ENCODE measurements at regions not wholly inside any gene's neighbourhood (a gene's known extent, or its start where the extent isn't known, plus 50 kb on each side); places are given as distances from the start of the nearest gene placed in this dataset.

DNA sequence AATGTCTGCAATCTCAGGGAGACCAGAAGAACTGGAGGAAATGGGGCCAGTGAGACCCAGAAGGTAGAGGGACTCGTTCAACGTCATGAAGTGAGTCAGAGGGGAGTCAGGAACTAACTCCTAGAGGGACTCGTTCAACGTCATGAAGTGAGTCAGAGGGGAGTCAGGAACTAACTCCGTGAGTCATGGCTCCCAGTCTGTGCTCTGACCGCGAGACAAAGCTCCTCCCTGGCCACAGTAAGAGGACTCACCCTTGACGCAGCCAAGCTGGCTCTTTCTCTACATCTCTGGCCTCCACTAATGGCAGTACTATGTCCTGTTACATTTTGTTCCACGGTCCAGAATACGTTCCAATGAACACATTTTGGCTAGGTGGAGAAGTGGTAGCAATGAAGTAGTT, 902.5 kb downstream of the KCNJ2 start:
- no peak overlapping the region for H3K27ac Mint-ChIP-seq
- no peak overlapping the region for H3K4me3 Mint-ChIP-seq

DNA sequence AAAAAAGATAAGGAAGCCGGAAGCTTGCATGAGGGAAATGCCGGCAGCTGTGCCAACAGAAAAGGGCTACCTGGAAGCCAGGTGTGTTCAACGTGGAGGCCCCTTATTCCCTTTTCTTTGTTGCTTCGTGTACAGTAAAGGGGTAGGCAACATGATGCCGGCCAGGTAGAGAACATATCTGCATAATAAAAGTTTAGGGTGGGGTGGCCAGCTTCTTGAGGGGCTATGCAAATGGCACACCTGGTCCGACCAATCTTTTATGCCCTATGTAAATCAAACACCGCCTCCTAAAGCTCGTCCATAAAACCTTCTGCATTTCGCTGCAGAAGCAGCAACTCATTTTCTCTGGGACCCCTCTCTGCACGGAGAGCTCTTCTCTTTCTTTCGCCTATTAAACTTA, 911.6 kb downstream of the KCNJ2 start:
- H3K36me3 ChIP-seq (replicated peaks in 1 of 2; ENCODE audit: control extremely low read depth in 1 of 2, control insufficient read depth in 1 of 2, extremely low read depth in 1 of 2, insufficient read depth in 2 of 2, low read length in 1 of 2), result no peaks in the 10 kb centered on the region
- WGBS (ENCODE audit: insufficient coverage), result 91% methylated on average over 8 of the region's 11 CpGs
- no peaks in the 10 kb centered on the region for H3K27me3 Mint-ChIP-seq
- no peak overlapping the region for H2AFZ ChIP-seq (ENCODE audit: insufficient read depth, low read depth, low read length, poor library complexity, severe bottlenecking)
- H3K4me2 ChIP-seq (replicated peaks; ENCODE audit: low read depth, low read length, poor library complexity, severe bottlenecking), result no peak overlapping the region
- TF ChIP-seq, protein P1, sequence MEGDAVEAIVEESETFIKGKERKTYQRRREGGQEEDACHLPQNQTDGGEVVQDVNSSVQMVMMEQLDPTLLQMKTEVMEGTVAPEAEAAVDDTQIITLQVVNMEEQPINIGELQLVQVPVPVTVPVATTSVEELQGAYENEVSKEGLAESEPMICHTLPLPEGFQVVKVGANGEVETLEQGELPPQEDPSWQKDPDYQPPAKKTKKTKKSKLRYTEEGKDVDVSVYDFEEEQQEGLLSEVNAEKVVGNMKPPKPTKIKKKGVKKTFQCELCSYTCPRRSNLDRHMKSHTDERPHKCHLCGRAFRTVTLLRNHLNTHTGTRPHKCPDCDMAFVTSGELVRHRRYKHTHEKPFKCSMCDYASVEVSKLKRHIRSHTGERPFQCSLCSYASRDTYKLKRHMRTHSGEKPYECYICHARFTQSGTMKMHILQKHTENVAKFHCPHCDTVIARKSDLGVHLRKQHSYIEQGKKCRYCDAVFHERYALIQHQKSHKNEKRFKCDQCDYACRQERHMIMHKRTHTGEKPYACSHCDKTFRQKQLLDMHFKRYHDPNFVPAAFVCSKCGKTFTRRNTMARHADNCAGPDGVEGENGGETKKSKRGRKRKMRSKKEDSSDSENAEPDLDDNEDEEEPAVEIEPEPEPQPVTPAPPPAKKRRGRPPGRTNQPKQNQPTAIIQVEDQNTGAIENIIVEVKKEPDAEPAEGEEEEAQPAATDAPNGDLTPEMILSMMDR (IDR thresholded peaks at IDR 0.05), result no peak
- TF ChIP-seq EZH2 (IDR thresholded peaks at IDR 0.05; ENCODE audit: borderline replicate concordance, insufficient read depth, low read depth, low read length, poor library complexity, severe bottlenecking), result no peak
- H3K4me1 Mint-ChIP-seq, result no peaks in the 10 kb centered on the region
- DNase-seq, result no peak
- H3K27ac ChIP-seq (ENCODE audit: low read length in 2 of 2), result no peak overlapping the region
- no peaks in the 10 kb centered on the region for H3K27me3 ChIP-seq (replicated peaks in 1 of 4; ENCODE audit: control extremely low read depth in 1 of 4, control insufficient read depth in 3 of 4, insufficient read depth in 4 of 4, low read length in 3 of 4)
- peaks cover 3% of the 10 kb centered on the region for H3K9me3 Mint-ChIP-seq (ENCODE audit: insufficient read depth)
- ChIA-PET POLR2A (no interaction called here), CTCF (no interaction called here)
- H4K20me1 ChIP-seq (ENCODE audit: control insufficient read depth, insufficient read depth, low read length, poor library complexity, severe bottlenecking), result no peaks in the 10 kb centered on the region
- no peaks in the 10 kb centered on the region for H3K4me1 ChIP-seq (ENCODE audit: control insufficient read depth in 2 of 2, insufficient read depth in 2 of 2, low read length in 2 of 2)
- H3K4me3 ChIP-seq (ENCODE audit: control extremely low read depth in 1 of 5, extremely low read depth in 1 of 5, insufficient read depth in 1 of 5, low read depth in 2 of 5, low read length in 4 of 5), result no peak overlapping the region
- intact Hi-C loops (cut with micrococcal nuclease), result no loop called here
- H3K9ac ChIP-seq (ENCODE audit: low read length), result no peak overlapping the region
- no peaks in the 10 kb centered on the region for H3K79me2 ChIP-seq (ENCODE audit: control insufficient read depth, insufficient read depth, low read length)
- ATAC-seq (ENCODE audit: low read depth), result no peak
- no peaks in the 10 kb centered on the region for H3K9me3 ChIP-seq (ENCODE audit: control extremely low read depth in 1 of 3, control insufficient read depth in 2 of 3, insufficient read depth in 1 of 3, low read length in 2 of 3)
- no peak overlapping the region for H3K4me3 Mint-ChIP-seq
- no peak overlapping the region for H3K27ac Mint-ChIP-seq

More for the DNA sequence above, 902.5 kb downstream of the KCNJ2 start:
- H3K4me3 ChIP-seq (ENCODE audit: control extremely low read depth in 1 of 5, extremely low read depth in 1 of 5, insufficient read depth in 1 of 5, low read depth in 2 of 5, low read length in 4 of 5), result no peak overlapping the region
- ChIA-PET CTCF (no interaction called here), POLR2A (no interaction called here)
- WGBS (ENCODE audit: insufficient coverage), result 90% methylated on average over 7 of the region's 10 CpGs
- H3K9me3 ChIP-seq (ENCODE audit: control extremely low read depth in 1 of 3, control insufficient read depth in 2 of 3, insufficient read depth in 1 of 3, low read length in 2 of 3), result peaks cover 0 to 2% (median under 1%) of the 10 kb centered on the region in 3 donors
- no peaks in the 10 kb centered on the region for H3K4me1 ChIP-seq (ENCODE audit: control insufficient read depth in 2 of 2, insufficient read depth in 2 of 2, low read length in 2 of 2)
- no peak overlapping the region for H2AFZ ChIP-seq (ENCODE audit: insufficient read depth, low read depth, low read length, poor library complexity, severe bottlenecking)
- H3K27ac ChIP-seq (ENCODE audit: low read length in 2 of 2), result no peak overlapping the region
- no peak for DNase-seq
- H3K79me2 ChIP-seq (ENCODE audit: control insufficient read depth, insufficient read depth, low read length), result no peaks in the 10 kb centered on the region
- H3K9me3 Mint-ChIP-seq (ENCODE audit: insufficient read depth), result peaks cover 3% of the 10 kb centered on the region
- H3K4me2 ChIP-seq (replicated peaks; ENCODE audit: low read depth, low read length, poor library complexity, severe bottlenecking), result no peak overlapping the region
- H3K27me3 ChIP-seq (replicated peaks in 1 of 4; ENCODE audit: control extremely low read depth in 1 of 4, control insufficient read depth in 3 of 4, insufficient read depth in 4 of 4, low read length in 3 of 4), result no peaks in the 10 kb centered on the region
- H3K36me3 ChIP-seq (replicated peaks in 1 of 2; ENCODE audit: control extremely low read depth in 1 of 2, control insufficient read depth in 1 of 2, extremely low read depth in 1 of 2, insufficient read depth in 2 of 2, low read length in 1 of 2), result no peaks in the 10 kb centered on the region
- no peaks in the 10 kb centered on the region for H3K27me3 Mint-ChIP-seq
- H3K4me1 Mint-ChIP-seq, result no peaks in the 10 kb centered on the region
- ATAC-seq (ENCODE audit: low read depth), result no peak
- intact Hi-C loops (cut with micrococcal nuclease), result no loop called here
- no peaks in the 10 kb centered on the region for H4K20me1 ChIP-seq (ENCODE audit: control insufficient read depth, insufficient read depth, low read length, poor library complexity, severe bottlenecking)
- TF ChIP-seq, protein P1 (IDR thresholded peaks at IDR 0.05), result no peak
- no peak for TF ChIP-seq EZH2 (IDR thresholded peaks at IDR 0.05; ENCODE audit: borderline replicate concordance, insufficient read depth, low read depth, low read length, poor library complexity, severe bottlenecking)
- H3K9ac ChIP-seq (ENCODE audit: low read length), result no peak overlapping the region

Data from B cell (primary cell).